ENCODE measurements at regions not wholly inside any gene's neighbourhood (a gene's known extent, or its start where the extent isn't known, plus 50 kb on each side); places are given as distances from the start of the nearest gene placed in this dataset.

GRCh38 chr5:6273749-6274148 lies 104.6 kb downstream of the MED10 start:
- no peak for TF ChIP-seq CTCF (IDR thresholded peaks at IDR 0.05; ENCODE audit: unreplicated experiment)

GRCh38 chr5:6273090-6273735 lies 105.1 kb downstream of the MED10 start:
- Mint-ChIP-seq H3K27ac (no peak overlapping the region), H3K4me1 (no peaks in the 10 kb centered on the region), H3K9me3 (peaks cover 11% of the 10 kb centered on the region), H3K4me3 (no peak overlapping the region), H3K27me3 (ENCODE audit: low read depth) (peaks cover 25% of the 10 kb centered on the region), H3K36me3 (no peaks in the 10 kb centered on the region)
- DNase-seq (ENCODE audit: low spot score in 2 of 2, unreplicated experiment in 2 of 2), result no peak
- no peak for TF ChIP-seq CTCF (IDR thresholded peaks at IDR 0.05; ENCODE audit: unreplicated experiment)

More at GRCh38 chr5:6273749-6274148, 104.6 kb downstream of the MED10 start:
- no peaks in the 10 kb centered on the region for H3K36me3 Mint-ChIP-seq
- H3K27ac Mint-ChIP-seq, result no peak overlapping the region
- H3K9me3 Mint-ChIP-seq, result peaks cover 11% of the 10 kb centered on the region
- no peak overlapping the region for H3K4me3 Mint-ChIP-seq
- no peak for DNase-seq (ENCODE audit: low spot score in 2 of 2, unreplicated experiment in 2 of 2)
- H3K4me1 Mint-ChIP-seq, result no peaks in the 10 kb centered on the region
- peaks cover 24% of the 10 kb centered on the region for H3K27me3 Mint-ChIP-seq (ENCODE audit: low read depth)

- no peak for DNase-seq (ENCODE audit: low spot score in 2 of 2, unreplicated experiment in 2 of 2)
- Mint-ChIP-seq H3K27me3 (ENCODE audit: low read depth) (peaks cover 29% of the 10 kb centered on the region), H3K9me3 (peaks cover 11% of the 10 kb centered on the region), H3K4me3 (no peak overlapping the region), H3K4me1 (no peaks in the 10 kb centered on the region), H3K27ac (no peak overlapping the region), H3K36me3 (no peaks in the 10 kb centered on the region)
- TF ChIP-seq CTCF (IDR thresholded peaks at IDR 0.05; ENCODE audit: unreplicated experiment), result no peak
Observed at GRCh38 chr5:6269925-6270324, 108.4 kb downstream of the MED10 start.

GRCh38 chr5:6266671-6267197 lies 111.6 kb downstream of the MED10 start:
- no peaks in the 10 kb centered on the region for H3K4me1 Mint-ChIP-seq
- peaks cover 10% of the 10 kb centered on the region for H3K9me3 Mint-ChIP-seq
- H3K4me3 Mint-ChIP-seq, result no peak overlapping the region
- no peak for TF ChIP-seq CTCF (IDR thresholded peaks at IDR 0.05; ENCODE audit: unreplicated experiment)
- H3K27ac Mint-ChIP-seq, result no peak overlapping the region
- no peak for DNase-seq (ENCODE audit: low spot score in 2 of 2, unreplicated experiment in 2 of 2)
- H3K36me3 Mint-ChIP-seq, result no peaks in the 10 kb centered on the region
- peaks cover 34% of the 10 kb centered on the region for H3K27me3 Mint-ChIP-seq (ENCODE audit: low read depth)

- DNase-seq (ENCODE audit: low spot score in 2 of 2, unreplicated experiment in 2 of 2), result no peak
- Mint-ChIP-seq H3K27me3 (ENCODE audit: low read depth) (peaks cover 26% of the 10 kb centered on the region), H3K4me1 (no peaks in the 10 kb centered on the region), H3K36me3 (no peaks in the 10 kb centered on the region), H3K4me3 (no peak overlapping the region), H3K27ac (no peak overlapping the region), H3K9me3 (peaks cover 7% of the 10 kb centered on the region)
- no peak for TF ChIP-seq CTCF (IDR thresholded peaks at IDR 0.05; ENCODE audit: unreplicated experiment)
Observed at GRCh38 chr5:6264394-6264793, 114.0 kb downstream of the MED10 start.

All from mesothelial cell of epicardium (in vitro differentiated cells).